Activated CD4-positive, alpha-beta memory T cell treated with anti-CD3 and anti-CD28 coated beads for 36 hours (primary cell): ENCODE measurements at regions not wholly inside any gene's neighbourhood (a gene's known extent, or its start where the extent isn't known, plus 50 kb on each side); places are given as distances from the start of the nearest gene placed in this dataset.
"Not testable (repeated sequence)": the region's sequence is repeated elsewhere in the genome, so short reads cannot be mapped to it uniquely, and the experiment has no call there.

Experiments used
- CTCF ChIA-PET: fragments of 350-600 bp; sonication (Branson Sonifier 250); formaldehyde crosslinking; loops from one replicate; lab custom pipeline; 2021; ENCODE audit warnings: antibody characterized with exemption, inconsistent platforms; lab: Charles Lee
- POLR2A ChIA-PET: fragments of 350-600 bp; sonication (Branson Sonifier 250); formaldehyde crosslinking; loops from one replicate; lab custom pipeline; 2021; ENCODE audit warnings: antibody characterized with exemption; lab: Charles Lee
- DNase-seq: peaks from one replicate; pipeline ENCODE4 v3.0.0-alpha.2; 2020
- H3K27ac Mint-ChIP-seq: one replicate; pipeline ENCODE4 v1.8.0; 2021; ENCODE audit warnings: mixed read lengths
- H3K27me3 Mint-ChIP-seq: one replicate; pipeline ENCODE4 v1.8.0; 2021; ENCODE audit warnings: mixed read lengths
- H3K36me3 Mint-ChIP-seq: one replicate; pipeline ENCODE4 v1.8.0; 2021; ENCODE audit warnings: mixed read lengths
- H3K4me1 Mint-ChIP-seq: one replicate; pipeline ENCODE4 v1.8.0; 2021; ENCODE audit warnings: low read depth, mixed read lengths
- H3K4me3 Mint-ChIP-seq: one replicate; pipeline ENCODE4 v1.8.0; 2021; ENCODE audit warnings: mild to moderate bottlenecking, mixed read lengths
- H3K9me3 Mint-ChIP-seq: one replicate; pipeline ENCODE4 v1.8.0; 2021; ENCODE audit warnings: mixed read lengths
- intact Hi-C: fragments of 100-400 bp; cut with micrococcal nuclease; formaldehyde crosslinking; loops from one replicate; pipeline ENCODE4 v1.15.1; 2023

- no peaks in the 10 kb centered on the region for H3K36me3 Mint-ChIP-seq
- CTCF ChIA-PET: no interaction called here
- peaks cover 3% of the 10 kb centered on the region for H3K9me3 Mint-ChIP-seq
- intact Hi-C loops: no loop called here
- POLR2A ChIA-PET: no interaction called here
- H3K27me3 Mint-ChIP-seq: no peaks in the 10 kb centered on the region
- no peaks in the 10 kb centered on the region for H3K4me1 Mint-ChIP-seq
- no peak overlapping the region for H3K4me3 Mint-ChIP-seq
- DNase-seq: no peak
- no peak overlapping the region for H3K27ac Mint-ChIP-seq
These were observed 450.0 kb downstream of the FRK start for GRCh38 chr6:115610696-115611095.

- Mint-ChIP-seq H3K27ac (no peak overlapping the region), H3K36me3 (no peaks in the 10 kb centered on the region), H3K27me3 (no peaks in the 10 kb centered on the region), H3K4me3 (no peak overlapping the region), H3K4me1 (no peaks in the 10 kb centered on the region), H3K9me3 (peaks cover 6% of the 10 kb centered on the region)
- ChIA-PET CTCF (no interaction called here), POLR2A (no interaction called here)
- intact Hi-C loops: no loop called here
- DNase-seq: no peak
These were observed 451.6 kb downstream of the FRK start for GRCh38 chr6:115609111-115609510.

GRCh38 chr6:115602466-115602865 is 458.2 kb downstream of the FRK start:
- Mint-ChIP-seq H3K27me3 (no peaks in the 10 kb centered on the region), H3K9me3 (peaks cover 17% of the 10 kb centered on the region), H3K36me3 (no peaks in the 10 kb centered on the region), H3K4me3 (no peak overlapping the region), H3K4me1 (no peaks in the 10 kb centered on the region), H3K27ac (no peak overlapping the region)
- ChIA-PET POLR2A (no interaction called here), CTCF (no interaction called here)
- no peak for DNase-seq
- intact Hi-C loops: no loop called here

- CTCF ChIA-PET: no interaction called here
- intact Hi-C loops: no loop called here
- POLR2A ChIA-PET: no interaction called here
- Mint-ChIP-seq H3K36me3 (no peaks in the 10 kb centered on the region), H3K9me3 (peaks cover 14% of the 10 kb centered on the region), H3K4me1 (no peaks in the 10 kb centered on the region), H3K4me3 (no peak overlapping the region), H3K27ac (no peak overlapping the region), H3K27me3 (no peaks in the 10 kb centered on the region)
- no peak for DNase-seq
These were observed 459.2 kb downstream of the FRK start for GRCh38 chr6:115601509-115601908.

GRCh38 chr6:115601064-115601463 is 459.6 kb downstream of the FRK start:
- no peak overlapping the region for H3K4me3 Mint-ChIP-seq
- POLR2A ChIA-PET: no interaction called here
- peaks cover 14% of the 10 kb centered on the region for H3K9me3 Mint-ChIP-seq
- H3K36me3 Mint-ChIP-seq: no peaks in the 10 kb centered on the region
- no peak for DNase-seq
- no peaks in the 10 kb centered on the region for H3K4me1 Mint-ChIP-seq
- H3K27me3 Mint-ChIP-seq: no peaks in the 10 kb centered on the region
- no peak overlapping the region for H3K27ac Mint-ChIP-seq
- CTCF ChIA-PET: no interaction called here
- intact Hi-C loops: no loop called here

- ChIA-PET CTCF (no interaction called here), POLR2A (no interaction called here)
- peaks cover 9% of the 10 kb centered on the region for H3K9me3 Mint-ChIP-seq
- no peak overlapping the region for H3K27ac Mint-ChIP-seq
- DNase-seq: no peak
- no peaks in the 10 kb centered on the region for H3K4me1 Mint-ChIP-seq
- no peaks in the 10 kb centered on the region for H3K27me3 Mint-ChIP-seq
- H3K36me3 Mint-ChIP-seq: no peaks in the 10 kb centered on the region
- H3K4me3 Mint-ChIP-seq: no peak overlapping the region
- intact Hi-C loops: no loop called here
These were observed 465.8 kb downstream of the FRK start for GRCh38 chr6:115594891-115595290.

GRCh38 chr6:115592025-115592424 is 468.7 kb downstream of the FRK start:
- H3K4me3 Mint-ChIP-seq: no peak overlapping the region
- no peak overlapping the region for H3K27ac Mint-ChIP-seq
- POLR2A ChIA-PET: no interaction called here
- intact Hi-C loops: no loop called here
- no peaks in the 10 kb centered on the region for H3K36me3 Mint-ChIP-seq
- no peaks in the 10 kb centered on the region for H3K27me3 Mint-ChIP-seq
- DNase-seq: no peak
- CTCF ChIA-PET: no interaction called here
- H3K4me1 Mint-ChIP-seq: no peaks in the 10 kb centered on the region
- H3K9me3 Mint-ChIP-seq: peaks cover 5% of the 10 kb centered on the region

GRCh38 chr6:115589072-115589471 is 471.6 kb downstream of the FRK start:
- H3K4me1 Mint-ChIP-seq, H3K36me3 Mint-ChIP-seq, POLR2A ChIA-PET, H3K27me3 Mint-ChIP-seq, H3K27ac Mint-ChIP-seq, intact Hi-C loops, DNase-seq, H3K4me3 Mint-ChIP-seq, H3K9me3 Mint-ChIP-seq, CTCF ChIA-PET: not testable (repeated sequence)

- ChIA-PET CTCF (no interaction called here), POLR2A (no interaction called here)
- intact Hi-C loops: no loop called here
- DNase-seq: no peak
- Mint-ChIP-seq H3K4me1 (no peaks in the 10 kb centered on the region), H3K27ac (no peak overlapping the region), H3K27me3 (no peaks in the 10 kb centered on the region), H3K36me3 (no peaks in the 10 kb centered on the region), H3K9me3 (peaks cover 7% of the 10 kb centered on the region), H3K4me3 (no peak overlapping the region)
These were observed 477.4 kb downstream of the FRK start for GRCh38 chr6:115583290-115583689.

GRCh38 chr6:115582386-115582785 is 478.3 kb downstream of the FRK start:
- H3K27ac Mint-ChIP-seq: no peak overlapping the region
- H3K9me3 Mint-ChIP-seq: peaks cover 10% of the 10 kb centered on the region
- no peaks in the 10 kb centered on the region for H3K4me1 Mint-ChIP-seq
- no peak overlapping the region for H3K4me3 Mint-ChIP-seq
- no peaks in the 10 kb centered on the region for H3K36me3 Mint-ChIP-seq
- H3K27me3 Mint-ChIP-seq: no peaks in the 10 kb centered on the region
- ChIA-PET POLR2A (no interaction called here), CTCF (no interaction called here)
- intact Hi-C loops: no loop called here
- DNase-seq: no peak

- H3K27me3 Mint-ChIP-seq, intact Hi-C loops: not testable (repeated sequence)
These were observed 481.1 kb downstream of the FRK start for GRCh38 chr6:115579565-115579964.

GRCh38 chr6:115577270-115577669 is 483.4 kb downstream of the FRK start:
- CTCF ChIA-PET: no interaction called here
- Mint-ChIP-seq H3K9me3 (peaks cover 2% of the 10 kb centered on the region), H3K27ac (no peak overlapping the region), H3K4me3 (no peak overlapping the region), H3K27me3 (no peaks in the 10 kb centered on the region), H3K36me3 (no peaks in the 10 kb centered on the region), H3K4me1 (no peaks in the 10 kb centered on the region)
- intact Hi-C loops: no loop called here
- DNase-seq: no peak
- POLR2A ChIA-PET: no interaction called here

More at GRCh38 chr6:115579565-115579964, 481.1 kb downstream of the FRK start:
- H3K9me3 Mint-ChIP-seq, H3K27ac Mint-ChIP-seq, H3K4me1 Mint-ChIP-seq, H3K36me3 Mint-ChIP-seq, H3K4me3 Mint-ChIP-seq, CTCF ChIA-PET, DNase-seq, POLR2A ChIA-PET: not testable (repeated sequence)

GRCh38 chr6:115575285-115575684 is 485.4 kb downstream of the FRK start:
- Mint-ChIP-seq H3K36me3 (no peaks in the 10 kb centered on the region), H3K4me3 (no peak overlapping the region), H3K27ac (no peak overlapping the region), H3K4me1 (no peaks in the 10 kb centered on the region), H3K9me3 (peaks cover 2% of the 10 kb centered on the region), H3K27me3 (no peaks in the 10 kb centered on the region)
- ChIA-PET CTCF (no interaction called here), POLR2A (no interaction called here)
- DNase-seq: no peak
- intact Hi-C loops: no loop called here

GRCh38 chr6:115573861-115574260 is 486.8 kb downstream of the FRK start:
- ChIA-PET CTCF (no interaction called here), POLR2A (no interaction called here)
- no peak overlapping the region for H3K4me3 Mint-ChIP-seq
- H3K9me3 Mint-ChIP-seq: peaks cover 9% of the 10 kb centered on the region
- no peak overlapping the region for H3K27ac Mint-ChIP-seq
- intact Hi-C loops: no loop called here
- no peak for DNase-seq
- no peaks in the 10 kb centered on the region for H3K27me3 Mint-ChIP-seq
- H3K36me3 Mint-ChIP-seq: no peaks in the 10 kb centered on the region
- no peaks in the 10 kb centered on the region for H3K4me1 Mint-ChIP-seq
